Caco-2 (cell line): ENCODE measurements at regions not wholly inside any gene's neighbourhood (a gene's known extent, or its start where the extent isn't known, plus 50 kb on each side); places are given as distances from the start of the nearest gene placed in this dataset.

Experiments
- BruUV-seq: library from RNA; stranded (reverse); fragments of 400-500 nt; replicated peaks from 2 replicates; lab custom pipeline; 2021; lab: Mats Ljungman, UMichigan
- CTCF ChIA-PET: fragments of 300-600 bp; sonication (Branson Sonifier 250); formaldehyde crosslinking; loops from one replicate; lab custom pipeline; 2022; ENCODE audit warnings: antibody characterized with exemption; lab: Charles Lee
- POLR2A ChIA-PET: fragments of 300-600 bp; sonication (Branson Sonifier 250); formaldehyde crosslinking; loops from one replicate; lab custom pipeline; 2022; ENCODE audit warnings: antibody characterized with exemption; lab: Charles Lee
- DNase-seq, 2 experiments: peaks; one replicate each; pipeline versions ENCODE4 v3.0.0 to v3.0.0-alpha.2; 2020 to 2022
- H3K27me3 ChIP-seq: replicated peaks from 2 replicates; pipeline ENCODE4 v1.6.0; 2011; ENCODE audit warnings: low read length; ENCODE audit not compliant: control insufficient read depth, insufficient read depth
- H3K36me3 ChIP-seq: 2 replicates; pipeline ENCODE4 v1.5.1; 2011; ENCODE audit warnings: low read length; ENCODE audit not compliant: control insufficient read depth, insufficient read depth
- H3K4me1 ChIP-seq: fragments of 250-450 bp; sonication (Bioruptor Pico); 2 replicates; pipeline ENCODE4 v1.5.1; 2020; ENCODE audit warnings: mild to moderate bottlenecking
- H3K4me3 ChIP-seq: 2 replicates; pipeline ENCODE4 v1.5.1; 2011; ENCODE audit warnings: low read depth, mild to moderate bottlenecking, control low read depth, low read length
- H3K9me3 ChIP-seq: fragments of 250-450 bp; sonication (Bioruptor Pico); 2 replicates; pipeline ENCODE4 v1.5.1; 2020; ENCODE audit warnings: mild to moderate bottlenecking, moderate library complexity
- H3K27ac Mint-ChIP-seq: one replicate; pipeline ENCODE4 v1.8.0; 2022; ENCODE audit warnings: mixed read lengths; ENCODE audit not compliant: unreplicated experiment
- H3K27me3 Mint-ChIP-seq: one replicate; pipeline ENCODE4 v1.8.0; 2022; ENCODE audit warnings: mixed read lengths; ENCODE audit not compliant: insufficient read depth, unreplicated experiment
- H3K36me3 Mint-ChIP-seq: one replicate; pipeline ENCODE4 v1.8.0; 2022; ENCODE audit warnings: mild to moderate bottlenecking, mixed read lengths; ENCODE audit not compliant: insufficient read depth, unreplicated experiment
- H3K4me1 Mint-ChIP-seq: one replicate; pipeline ENCODE4 v1.8.0; 2022; ENCODE audit warnings: low read depth, mixed read lengths; ENCODE audit not compliant: unreplicated experiment
- H3K4me3 Mint-ChIP-seq: one replicate; pipeline ENCODE4 v1.8.0; 2022; ENCODE audit warnings: mild to moderate bottlenecking, moderate library complexity, mixed read lengths; ENCODE audit not compliant: unreplicated experiment
- H3K9me3 Mint-ChIP-seq: one replicate; pipeline ENCODE4 v1.8.0; 2022; ENCODE audit warnings: mixed read lengths; ENCODE audit not compliant: unreplicated experiment
- CTCF ChIP-seq, 2 experiments: fragments of 200-600 bp in 1 of 2; IDR thresholded peaks; 1 replicate in 1 of 2; 2 replicates in 1 of 2; pipeline versions ENCODE4 v1.5.1 to v1.8.0; 2011 to 2022; ENCODE audit warnings: antibody characterized with exemption in 1 of 2, control low read depth in 1 of 2, inconsistent platforms in 1 of 2, low read depth in 1 of 2, low read length in 1 of 2, mild to moderate bottlenecking in 1 of 2, moderate library complexity in 1 of 2; ENCODE audit not compliant: insufficient read depth in 1 of 2, severe bottlenecking in 1 of 2, unreplicated experiment in 1 of 2
- intact Hi-C: fragments of 100-400 bp; cut with micrococcal nuclease; formaldehyde crosslinking; loops from one replicate; pipeline ENCODE4 v1.10.0; 2022; ENCODE audit not compliant: unreplicated experiment

GRCh38 chr16:60261425-60261824, 1527.3 kb upstream of the GOT2 start:
- Histone ChIP-seq H3K27me3 (no peaks in the 10 kb centered on the region), H3K9me3 (no peaks in the 10 kb centered on the region), H3K4me3 (no peak overlapping the region), H3K4me1 (no peaks in the 10 kb centered on the region), H3K36me3 (no peaks in the 10 kb centered on the region)
- H3K4me1 Mint-ChIP-seq, result no peaks in the 10 kb centered on the region
- no peak overlapping the region for H3K27ac Mint-ChIP-seq
- no TSS peak for BruUV-seq
- TF ChIP-seq CTCF (IDR thresholded peaks at IDR 0.05; ENCODE audit: insufficient read depth in 1 of 2, low read depth in 1 of 2, low read length in 1 of 2, severe bottlenecking in 1 of 2, unreplicated experiment in 1 of 2), result no peak
- no peak overlapping the region for H3K4me3 Mint-ChIP-seq
- DNase-seq, result no peak
- CTCF ChIA-PET, result no interaction called here
- POLR2A ChIA-PET, result no interaction called here
- intact Hi-C loops, result no loop called here
- peaks cover 3% of the 10 kb centered on the region for H3K27me3 Mint-ChIP-seq
- H3K36me3 Mint-ChIP-seq, result no peaks in the 10 kb centered on the region
- H3K9me3 Mint-ChIP-seq, result no peaks in the 10 kb centered on the region

GRCh38 chr16:60259956-60260355, 1525.8 kb upstream of the GOT2 start:
- Histone ChIP-seq H3K4me3 (no peak overlapping the region), H3K9me3 (no peaks in the 10 kb centered on the region), H3K4me1 (no peaks in the 10 kb centered on the region), H3K27me3 (no peaks in the 10 kb centered on the region), H3K36me3 (no peaks in the 10 kb centered on the region)
- no peak overlapping the region for H3K4me3 Mint-ChIP-seq
- intact Hi-C loops, result no loop called here
- ChIA-PET POLR2A (no interaction called here), CTCF (no interaction called here)
- BruUV-seq, result no TSS peak
- no peaks in the 10 kb centered on the region for H3K9me3 Mint-ChIP-seq
- no peak overlapping the region for H3K27ac Mint-ChIP-seq
- DNase-seq, result no peak
- no peaks in the 10 kb centered on the region for H3K4me1 Mint-ChIP-seq
- TF ChIP-seq CTCF (IDR thresholded peaks at IDR 0.05; ENCODE audit: insufficient read depth in 1 of 2, low read depth in 1 of 2, low read length in 1 of 2, severe bottlenecking in 1 of 2, unreplicated experiment in 1 of 2), result no peak
- no peaks in the 10 kb centered on the region for H3K36me3 Mint-ChIP-seq
- H3K27me3 Mint-ChIP-seq, result peaks cover 3% of the 10 kb centered on the region

DNA sequence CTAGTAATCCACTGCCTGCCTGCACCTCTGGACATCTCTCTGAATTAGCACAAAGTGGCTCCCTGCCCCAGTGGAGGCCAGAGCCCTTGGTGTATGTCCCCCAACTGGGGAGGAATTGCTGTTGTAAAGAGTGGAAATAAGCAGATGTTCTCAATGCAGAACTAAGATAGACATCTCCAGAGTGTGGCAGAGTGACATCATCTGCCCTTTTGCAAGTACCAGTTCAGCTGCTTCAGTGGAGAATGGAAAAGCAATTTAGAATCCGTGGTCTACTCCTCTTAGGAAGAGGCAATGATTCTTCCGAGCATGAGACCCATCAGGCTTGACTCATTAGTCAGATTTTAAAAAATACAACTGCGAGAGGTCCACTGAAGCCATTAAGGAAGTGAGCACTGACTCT, 1512.0 kb upstream of the GOT2 start:
- H3K4me1 ChIP-seq, result no peaks in the 10 kb centered on the region
- no peaks in the 10 kb centered on the region for H3K9me3 ChIP-seq
- intact Hi-C loops, result no loop called here
- TF ChIP-seq CTCF (IDR thresholded peaks at IDR 0.05; ENCODE audit: insufficient read depth in 1 of 2, low read depth in 1 of 2, low read length in 1 of 2, severe bottlenecking in 1 of 2, unreplicated experiment in 1 of 2), result no peak
- Mint-ChIP-seq H3K27ac (no peak overlapping the region), H3K36me3 (no peaks in the 10 kb centered on the region), H3K27me3 (no peaks in the 10 kb centered on the region), H3K4me1 (no peaks in the 10 kb centered on the region), H3K4me3 (no peak overlapping the region), H3K9me3 (no peaks in the 10 kb centered on the region)
- CTCF ChIA-PET, result no interaction called here
- no peaks in the 10 kb centered on the region for H3K36me3 ChIP-seq
- POLR2A ChIA-PET, result no interaction called here
- BruUV-seq, result no TSS peak
- no peaks in the 10 kb centered on the region for H3K27me3 ChIP-seq
- DNase-seq, result no peak
- H3K4me3 ChIP-seq, result no peak overlapping the region
